A549 (cell line): ENCODE measurements at regions not wholly inside any gene's neighbourhood (a gene's known extent, or its start where the extent isn't known, plus 50 kb on each side); places are given as distances from the start of the nearest gene placed in this dataset.

Experiments used
- ATAC-seq, 2 experiments: fragments of 200-7000 bp in 1 of 2; fragments of >200 bp in 1 of 2; cut with Nextera tagmentation in 1 of 2; cut with Tn5 transposase in 1 of 2; 3 replicates each; pipeline versions ENCODE4 v1.8.0 to v1.9.1; 2018 to 2020; ENCODE audit warnings: mild to moderate bottlenecking in 1 of 2, moderate library complexity in 1 of 2
- CTCF ChIA-PET: fragments of 300-600 bp; sonication (Branson Sonifier 250); formaldehyde crosslinking; extraction: SDS; loops from one replicate; lab custom pipeline; 2021; ENCODE audit warnings: antibody characterized with exemption, inconsistent platforms; lab: Yijun Ruan, JAX
- POLR2A ChIA-PET: fragments of 350-600 bp; formaldehyde crosslinking; extraction: SDS; loops from one replicate; lab custom pipeline; 2021; ENCODE audit warnings: antibody characterized with exemption, inconsistent platforms; lab: Yijun Ruan, JAX
- DNase-seq, 2 experiments: peaks; one replicate each; pipeline versions ENCODE4 v3.0.0 to v3.0.0-alpha.2; 2011 to 2016; ENCODE audit warnings: low read depth in 1 of 2, low spot score in 1 of 2
- FAIRE-seq: peaks from 2 replicates; lab custom pipeline; 2011; peaks lifted over from hg19 to GRCh38; lab: Jason Lieb, UNC
- H3K27ac ChIP-seq, 2 experiments: fragments of >200 bp; sonication (Bioruptor Twin); formaldehyde crosslinking; 3 replicates each; pipeline ENCODE4 v1.5.1; 2016 to 2017
- H3K4me1 ChIP-seq: fragments of >200 bp; sonication (Bioruptor Twin); formaldehyde crosslinking; 3 replicates; pipeline ENCODE4 v1.6.1; 2016
- H3K4me2 ChIP-seq: fragments of >200 bp; sonication (Bioruptor Twin); formaldehyde crosslinking; 3 replicates; pipeline ENCODE4 v1.6.1; 2016
- H3K4me3 ChIP-seq: fragments of >200 bp; sonication (Bioruptor Twin); formaldehyde crosslinking; 3 replicates; pipeline ENCODE4 v1.5.1; 2016
- H3K9me3 ChIP-seq: fragments of >200 bp; sonication (Bioruptor Twin); formaldehyde crosslinking; 3 replicates; pipeline ENCODE4 v1.6.1; 2016
- BHLHE40 ChIP-seq: IDR thresholded peaks from 2 replicates; pipeline ENCODE4 v1.6.1; 2012; ENCODE audit warnings: low read depth, low read length, inconsistent platforms
- CBX2 ChIP-seq: fragments of 200-600 bp; sonication (generic); IDR thresholded peaks from 2 replicates; pipeline ENCODE4 v1.6.1; 2016; ENCODE audit warnings: low read depth, mild to moderate bottlenecking, borderline replicate concordance
- CEBPB ChIP-seq, 2 experiments: fragments of >200 bp in 1 of 2; sonication (Bioruptor Twin) in 1 of 2; formaldehyde crosslinking in 1 of 2; IDR thresholded peaks; 2 replicates each; pipeline ENCODE4 v1.6.1; 2012 to 2016
- CHD4 ChIP-seq: fragments of 200-600 bp; sonication (generic); IDR thresholded peaks from 2 replicates; pipeline ENCODE4 v1.6.1; 2016; ENCODE audit warnings: antibody characterized with exemption, mild to moderate bottlenecking, borderline replicate concordance
- FOSL2 ChIP-seq, 2 experiments: fragments of 450-650 bp in 1 of 2; fragments of >200 bp in 1 of 2; sonication (Bioruptor Twin) in 1 of 2; formaldehyde crosslinking; IDR thresholded peaks; 2 replicates each; pipeline versions ENCODE4 v1.5.0 to v1.6.1; 2016 to 2020; ENCODE audit warnings: mild to moderate bottlenecking in 1 of 2, moderate library complexity in 1 of 2
- FOXS1 ChIP-seq: fragments of 250-450 bp; sonication (Bioruptor Pico); IDR thresholded peaks from 2 replicates; pipeline ENCODE4 v1.5.0; 2020; ENCODE audit warnings: mild to moderate bottlenecking, moderate library complexity
- HOXB13 ChIP-seq: fragments of 250-450 bp; sonication (Bioruptor Pico); IDR thresholded peaks from 2 replicates; pipeline ENCODE4 v1.5.0; 2020; ENCODE audit warnings: low read depth, mild to moderate bottlenecking, moderate library complexity
- KDM5A ChIP-seq: fragments of 200-600 bp; sonication (generic); IDR thresholded peaks from 2 replicates; pipeline ENCODE4 v1.6.1; 2016; ENCODE audit warnings: antibody characterized with exemption, mild to moderate bottlenecking
- MAFK ChIP-seq: fragments of 450-650 bp; IDR thresholded peaks from 2 replicates; pipeline ENCODE4 v1.6.1; 2014; ENCODE audit not compliant: partially characterized antibody
- MAZ ChIP-seq: fragments of 150-350 bp; IDR thresholded peaks from 2 replicates; pipeline ENCODE4 v1.6.1; 2014; ENCODE audit warnings: antibody characterized with exemption, low read depth, low read length, borderline replicate concordance
- MYC ChIP-seq: IDR thresholded peaks from 2 replicates; pipeline ENCODE4 v1.6.1; 2012; ENCODE audit warnings: mild to moderate bottlenecking, inconsistent platforms, low read length, improper control_type of control experiment, borderline replicate concordance
- NFE2L2 ChIP-seq: fragments of 150-350 bp; conservative IDR thresholded peaks from 2 replicates; pipeline ENCODE4 v1.6.1; 2014; ENCODE audit warnings: low read length
- NR3C1 ChIP-seq: fragments of >200 bp; sonication (Bioruptor Twin); formaldehyde crosslinking; IDR thresholded peaks from 3 replicates; pipeline ENCODE4 v1.6.1; 2017
- POLR2A ChIP-seq: IDR thresholded peaks from 2 replicates; pipeline ENCODE4 v1.6.1; 2012; ENCODE audit warnings: mild to moderate bottlenecking, low read length
- POLR2AphosphoS2 ChIP-seq: conservative IDR thresholded peaks from 2 replicates; pipeline ENCODE4 v1.6.1; 2012; ENCODE audit warnings: low read length, improper control_type of control experiment, inconsistent platforms
- RAD21 ChIP-seq, 2 experiments: fragments of >200 bp in 1 of 2; sonication (Bioruptor Twin) in 1 of 2; formaldehyde crosslinking in 1 of 2; IDR thresholded peaks in 1 of 2; conservative IDR thresholded peaks in 1 of 2; 2 replicates in 1 of 2; 3 replicates in 1 of 2; pipeline ENCODE4 v1.6.1; 2012 to 2018; ENCODE audit warnings: inconsistent platforms in 1 of 2
- RFX5 ChIP-seq: fragments of 450-650 bp; IDR thresholded peaks from 2 replicates; pipeline ENCODE4 v1.7.1; 2014; ENCODE audit warnings: antibody characterized with exemption, mild to moderate bottlenecking, moderate library complexity
- RNF2 ChIP-seq: fragments of 200-600 bp; sonication (generic); IDR thresholded peaks from 2 replicates; pipeline ENCODE4 v1.6.1; 2016; ENCODE audit warnings: low read depth, mild to moderate bottlenecking, antibody characterized with exemption, moderate library complexity, borderline replicate concordance
- SMC3 ChIP-seq: fragments of >200 bp; sonication (Bioruptor Twin); formaldehyde crosslinking; IDR thresholded peaks from 3 replicates; pipeline ENCODE4 v1.6.1; 2018; ENCODE audit warnings: inconsistent platforms
- ZC3H11A ChIP-seq: fragments of 450-650 bp; IDR thresholded peaks from 2 replicates; pipeline ENCODE4 v1.6.1; 2014; ENCODE audit warnings: antibody characterized with exemption, mild to moderate bottlenecking
- WGBS: methylation state at CpG from one replicate; pipeline ENCODE4 v1.1.6; 2017; ENCODE audit errors: missing lambda C conversion rate; 5-methylcytosine and 5-hydroxymethylcytosine counted together
- TF ChIP-seq, protein P1 (sequence below): IDR thresholded peaks from 2 replicates; pipeline ENCODE4 v1.6.1; 2012
- TF ChIP-seq, protein P2 (sequence below): fragments of 200-600 bp; sonication (generic); IDR thresholded peaks from 2 replicates; pipeline ENCODE4 v1.6.1; 2016; ENCODE audit warnings: antibody characterized with exemption, mild to moderate bottlenecking, moderate library complexity
- TF ChIP-seq, protein P3 (sequence below): IDR thresholded peaks from 2 replicates; pipeline ENCODE4 v1.6.1; 2012; ENCODE audit warnings: low read depth, borderline replicate concordance
- TF ChIP-seq, protein P4 (sequence below): fragments of >200 bp; sonication (Bioruptor Twin); formaldehyde crosslinking; IDR thresholded peaks from 3 replicates; pipeline ENCODE4 v1.6.1; 2016
- TF ChIP-seq, protein P5 (sequence below): fragments of 450-650 bp; IDR thresholded peaks from 2 replicates; pipeline ENCODE4 v1.6.1; 2014; ENCODE audit warnings: antibody characterized with exemption
- TF ChIP-seq, protein P6 (sequence below): fragments of 150-350 bp; IDR thresholded peaks from 2 replicates; pipeline ENCODE4 v1.6.1; 2014; ENCODE audit warnings: low read depth, mild to moderate bottlenecking, low read length

DNA sequence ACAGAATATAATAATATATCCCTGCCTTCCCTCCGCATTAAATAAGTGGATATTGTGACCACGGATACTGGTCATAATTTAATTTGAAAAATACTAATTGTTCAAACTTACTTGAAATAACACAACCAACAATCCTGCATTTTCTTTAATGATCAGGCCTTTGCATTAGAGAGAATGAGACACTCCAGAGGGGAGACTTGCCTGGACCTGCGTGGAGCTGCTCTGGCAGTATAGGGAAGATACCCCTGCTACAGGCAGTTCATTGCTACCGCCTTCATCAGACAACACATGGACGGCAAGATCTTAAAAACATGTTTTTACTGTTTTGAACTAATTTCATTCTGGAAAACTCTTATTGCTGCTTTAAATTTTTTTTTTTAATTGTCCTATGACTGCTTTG, 211.0 kb upstream of the FAR2 start:
- no peak overlapping the region for H3K4me3 ChIP-seq
- POLR2A ChIA-PET = no interaction called here
- CTCF ChIA-PET = no interaction called here
- TF ChIP-seq POLR2A (no peak), POLR2AphosphoS2 (no peak), CHD4 (no peak), RFX5 (no peak), MYC (no peak), HOXB13 (no peak), SMC3 (no peak), CBX2 (no peak), NFE2L2 (no peak), FOXS1 (CRISPR knock-in tag) (no peak), BHLHE40 (no peak), NR3C1 (no peak), RAD21 (conservative IDR thresholded peaks at IDR 0.05 in 1 of 2, IDR thresholded peaks at IDR 0.05 in 1 of 2) (no peak), FOSL2 (IDR thresholded peaks at IDR 0.05) (no peak), FOSL2 (CRISPR knock-in tag; IDR thresholded peaks at IDR 0.05) (no peak), MAFK (no peak)
- TF ChIP-seq, protein P1, sequence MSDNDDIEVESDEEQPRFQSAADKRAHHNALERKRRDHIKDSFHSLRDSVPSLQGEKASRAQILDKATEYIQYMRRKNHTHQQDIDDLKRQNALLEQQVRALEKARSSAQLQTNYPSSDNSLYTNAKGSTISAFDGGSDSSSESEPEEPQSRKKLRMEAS = no peak
- TF ChIP-seq, protein P2, sequence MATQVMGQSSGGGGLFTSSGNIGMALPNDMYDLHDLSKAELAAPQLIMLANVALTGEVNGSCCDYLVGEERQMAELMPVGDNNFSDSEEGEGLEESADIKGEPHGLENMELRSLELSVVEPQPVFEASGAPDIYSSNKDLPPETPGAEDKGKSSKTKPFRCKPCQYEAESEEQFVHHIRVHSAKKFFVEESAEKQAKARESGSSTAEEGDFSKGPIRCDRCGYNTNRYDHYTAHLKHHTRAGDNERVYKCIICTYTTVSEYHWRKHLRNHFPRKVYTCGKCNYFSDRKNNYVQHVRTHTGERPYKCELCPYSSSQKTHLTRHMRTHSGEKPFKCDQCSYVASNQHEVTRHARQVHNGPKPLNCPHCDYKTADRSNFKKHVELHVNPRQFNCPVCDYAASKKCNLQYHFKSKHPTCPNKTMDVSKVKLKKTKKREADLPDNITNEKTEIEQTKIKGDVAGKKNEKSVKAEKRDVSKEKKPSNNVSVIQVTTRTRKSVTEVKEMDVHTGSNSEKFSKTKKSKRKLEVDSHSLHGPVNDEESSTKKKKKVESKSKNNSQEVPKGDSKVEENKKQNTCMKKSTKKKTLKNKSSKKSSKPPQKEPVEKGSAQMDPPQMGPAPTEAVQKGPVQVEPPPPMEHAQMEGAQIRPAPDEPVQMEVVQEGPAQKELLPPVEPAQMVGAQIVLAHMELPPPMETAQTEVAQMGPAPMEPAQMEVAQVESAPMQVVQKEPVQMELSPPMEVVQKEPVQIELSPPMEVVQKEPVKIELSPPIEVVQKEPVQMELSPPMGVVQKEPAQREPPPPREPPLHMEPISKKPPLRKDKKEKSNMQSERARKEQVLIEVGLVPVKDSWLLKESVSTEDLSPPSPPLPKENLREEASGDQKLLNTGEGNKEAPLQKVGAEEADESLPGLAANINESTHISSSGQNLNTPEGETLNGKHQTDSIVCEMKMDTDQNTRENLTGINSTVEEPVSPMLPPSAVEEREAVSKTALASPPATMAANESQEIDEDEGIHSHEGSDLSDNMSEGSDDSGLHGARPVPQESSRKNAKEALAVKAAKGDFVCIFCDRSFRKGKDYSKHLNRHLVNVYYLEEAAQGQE = no peak
- TF ChIP-seq, protein P3, sequence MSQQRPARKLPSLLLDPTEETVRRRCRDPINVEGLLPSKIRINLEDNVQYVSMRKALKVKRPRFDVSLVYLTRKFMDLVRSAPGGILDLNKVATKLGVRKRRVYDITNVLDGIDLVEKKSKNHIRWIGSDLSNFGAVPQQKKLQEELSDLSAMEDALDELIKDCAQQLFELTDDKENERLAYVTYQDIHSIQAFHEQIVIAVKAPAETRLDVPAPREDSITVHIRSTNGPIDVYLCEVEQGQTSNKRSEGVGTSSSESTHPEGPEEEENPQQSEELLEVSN = no peak
- TF ChIP-seq, protein P4, sequence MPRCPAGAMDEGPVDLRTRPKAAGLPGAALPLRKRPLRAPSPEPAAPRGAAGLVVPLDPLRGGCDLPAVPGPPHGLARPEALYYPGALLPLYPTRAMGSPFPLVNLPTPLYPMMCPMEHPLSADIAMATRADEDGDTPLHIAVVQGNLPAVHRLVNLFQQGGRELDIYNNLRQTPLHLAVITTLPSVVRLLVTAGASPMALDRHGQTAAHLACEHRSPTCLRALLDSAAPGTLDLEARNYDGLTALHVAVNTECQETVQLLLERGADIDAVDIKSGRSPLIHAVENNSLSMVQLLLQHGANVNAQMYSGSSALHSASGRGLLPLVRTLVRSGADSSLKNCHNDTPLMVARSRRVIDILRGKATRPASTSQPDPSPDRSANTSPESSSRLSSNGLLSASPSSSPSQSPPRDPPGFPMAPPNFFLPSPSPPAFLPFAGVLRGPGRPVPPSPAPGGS = no peak
- TF ChIP-seq, protein P5, sequence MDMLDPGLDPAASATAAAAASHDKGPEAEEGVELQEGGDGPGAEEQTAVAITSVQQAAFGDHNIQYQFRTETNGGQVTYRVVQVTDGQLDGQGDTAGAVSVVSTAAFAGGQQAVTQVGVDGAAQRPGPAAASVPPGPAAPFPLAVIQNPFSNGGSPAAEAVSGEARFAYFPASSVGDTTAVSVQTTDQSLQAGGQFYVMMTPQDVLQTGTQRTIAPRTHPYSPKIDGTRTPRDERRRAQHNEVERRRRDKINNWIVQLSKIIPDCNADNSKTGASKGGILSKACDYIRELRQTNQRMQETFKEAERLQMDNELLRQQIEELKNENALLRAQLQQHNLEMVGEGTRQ = no peak
- no peaks in the 10 kb centered on the region for H3K4me1 ChIP-seq
- WGBS = 54% methylated on average over 5 of the region's 5 CpGs
- H3K4me2 ChIP-seq = no peak overlapping the region
- no peak for ATAC-seq
- H3K9me3 ChIP-seq = no peaks in the 10 kb centered on the region
- no peak overlapping the region for H3K27ac ChIP-seq
- FAIRE-seq = no peak
- no peak for DNase-seq

DNA sequence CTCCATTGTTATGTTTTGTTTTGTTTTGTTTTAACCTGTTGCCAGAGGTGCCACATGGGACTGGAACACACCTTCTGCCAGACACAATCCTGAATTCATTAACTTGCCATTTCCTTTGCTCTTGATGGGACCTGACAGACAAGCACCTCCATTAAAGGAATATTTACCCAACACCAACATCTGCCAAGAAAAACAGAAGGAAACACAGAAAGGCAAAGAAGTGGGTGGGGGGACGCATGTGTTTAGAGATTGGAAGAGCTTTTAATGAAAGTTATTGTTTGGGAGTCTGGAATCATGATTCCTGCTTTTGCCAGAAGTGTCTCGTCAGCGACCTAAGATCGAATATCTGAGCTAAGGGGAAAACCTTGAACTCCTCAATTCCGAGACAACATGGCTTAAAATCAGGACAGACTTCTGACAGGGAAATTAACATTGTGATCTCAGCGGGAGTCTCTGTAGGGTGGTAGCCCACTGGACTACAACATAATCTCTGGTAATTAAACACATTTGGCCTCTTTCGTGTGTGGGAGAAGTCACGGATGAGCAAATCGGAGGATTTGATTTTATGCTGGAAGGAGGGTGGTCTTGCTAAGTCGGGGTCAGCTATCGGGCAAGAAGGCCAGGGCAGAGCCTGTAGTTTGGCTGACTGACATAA, 210.4 kb upstream of the FAR2 start:
- no peak for FAIRE-seq
- H3K4me3 ChIP-seq = no peak overlapping the region
- POLR2A ChIA-PET = no interaction called here
- ATAC-seq = no peak
- no peak for DNase-seq
- H3K4me2 ChIP-seq = no peak overlapping the region
- CTCF ChIA-PET = no interaction called here
- no peaks in the 10 kb centered on the region for H3K9me3 ChIP-seq
- no peak overlapping the region for H3K27ac ChIP-seq
- WGBS = 41% methylated on average over 11 of the region's 11 CpGs
- TF ChIP-seq RNF2 (no peak), MAZ (no peak), CHD4 (no peak), RAD21 (conservative IDR thresholded peaks at IDR 0.05 in 1 of 2, IDR thresholded peaks at IDR 0.05 in 1 of 2) (no peak), CEBPB (IDR thresholded peaks at IDR 0.05) (no peak), FOXS1 (CRISPR knock-in tag) (no peak), POLR2A (no peak), NFE2L2 (no peak), FOSL2 (IDR thresholded peaks at IDR 0.05) (no peak), FOSL2 (CRISPR knock-in tag; IDR thresholded peaks at IDR 0.05) (no peak), KDM5A (no peak), ZC3H11A (no peak)
- TF ChIP-seq, protein P3 = no peak
- TF ChIP-seq, protein P6, sequence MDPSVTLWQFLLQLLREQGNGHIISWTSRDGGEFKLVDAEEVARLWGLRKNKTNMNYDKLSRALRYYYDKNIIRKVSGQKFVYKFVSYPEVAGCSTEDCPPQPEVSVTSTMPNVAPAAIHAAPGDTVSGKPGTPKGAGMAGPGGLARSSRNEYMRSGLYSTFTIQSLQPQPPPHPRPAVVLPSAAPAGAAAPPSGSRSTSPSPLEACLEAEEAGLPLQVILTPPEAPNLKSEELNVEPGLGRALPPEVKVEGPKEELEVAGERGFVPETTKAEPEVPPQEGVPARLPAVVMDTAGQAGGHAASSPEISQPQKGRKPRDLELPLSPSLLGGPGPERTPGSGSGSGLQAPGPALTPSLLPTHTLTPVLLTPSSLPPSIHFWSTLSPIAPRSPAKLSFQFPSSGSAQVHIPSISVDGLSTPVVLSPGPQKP = no peak
- H3K4me1 ChIP-seq = no peaks in the 10 kb centered on the region
